ENCODE measurements at regions not wholly inside any gene's neighbourhood (a gene's known extent, or its start where the extent isn't known, plus 50 kb on each side); places are given as distances from the start of the nearest gene placed in this dataset.
"Not testable (repeated sequence)": the region's sequence is repeated elsewhere in the genome, so short reads cannot be mapped to it uniquely, and the experiment has no call there.

GRCh38 chr4:81337211-81337610 is 122.2 kb upstream of the PRKG2 start:
- no peaks in the 10 kb centered on the region for H3K9me3 ChIP-seq (ENCODE audit: control insufficient read depth in 2 of 2, insufficient read depth in 1 of 2, low read depth in 1 of 2, low read length in 1 of 2)
- H3K36me3 ChIP-seq (ENCODE audit: control insufficient read depth in 3 of 3, insufficient read depth in 2 of 3, low read depth in 1 of 3, low read length in 3 of 3): no peaks in the 10 kb centered on the region
- H3K4me3 ChIP-seq (ENCODE audit: low read depth in 1 of 3, low read length in 3 of 3): no peak overlapping the region
- FAIRE-seq (no peak), DNase-seq (no peak)
- 30 to 41% (median 33%) methylated on average over 1 of the region's 1 CpG for WGBS, 3 donors
- no peak overlapping the region for H3K27ac ChIP-seq (ENCODE audit: low read depth in 1 of 3, low read length in 2 of 3)
- H3K4me1 ChIP-seq (ENCODE audit: control insufficient read depth in 3 of 3, insufficient read depth in 2 of 3, low read depth in 1 of 3, low read length in 2 of 3): no peaks in the 10 kb centered on the region
- no peaks in the 10 kb centered on the region for H3K27me3 ChIP-seq (ENCODE audit: control insufficient read depth in 3 of 3, insufficient read depth in 3 of 3, low read length in 3 of 3)

- WGBS, 3 donors: 73 to 87% (median 83%) methylated on average over 5 of the region's 5 CpGs
- H3K27ac ChIP-seq (ENCODE audit: low read depth in 1 of 3, low read length in 2 of 3): no peak overlapping the region
- no peaks in the 10 kb centered on the region for H3K27me3 ChIP-seq (ENCODE audit: control insufficient read depth in 3 of 3, insufficient read depth in 3 of 3, low read length in 3 of 3)
- no peak for DNase-seq
- FAIRE-seq: no peak
- no peaks in the 10 kb centered on the region for H3K9me3 ChIP-seq (ENCODE audit: control insufficient read depth in 2 of 2, insufficient read depth in 1 of 2, low read depth in 1 of 2, low read length in 1 of 2)
- H3K4me3 ChIP-seq (ENCODE audit: low read depth in 1 of 3, low read length in 3 of 3): no peak overlapping the region
- no peaks in the 10 kb centered on the region for H3K4me1 ChIP-seq (ENCODE audit: control insufficient read depth in 3 of 3, insufficient read depth in 2 of 3, low read depth in 1 of 3, low read length in 2 of 3)
- H3K36me3 ChIP-seq (ENCODE audit: control insufficient read depth in 3 of 3, insufficient read depth in 2 of 3, low read depth in 1 of 3, low read length in 3 of 3): no peaks in the 10 kb centered on the region
These were observed 120.3 kb upstream of the PRKG2 start for GRCh38 chr4:81335122-81335912.

GRCh38 chr4:81330018-81330417 is 115.0 kb upstream of the PRKG2 start:
- Histone ChIP-seq H3K4me3 (ENCODE audit: low read depth in 1 of 3, low read length in 3 of 3) (no peak overlapping the region), H3K9me3 (ENCODE audit: control insufficient read depth in 2 of 2, insufficient read depth in 1 of 2, low read depth in 1 of 2, low read length in 1 of 2) (no peaks in the 10 kb centered on the region), H3K36me3 (ENCODE audit: control insufficient read depth in 3 of 3, insufficient read depth in 2 of 3, low read depth in 1 of 3, low read length in 3 of 3) (no peaks in the 10 kb centered on the region), H3K4me1 (ENCODE audit: control insufficient read depth in 3 of 3, insufficient read depth in 2 of 3, low read depth in 1 of 3, low read length in 2 of 3) (no peaks in the 10 kb centered on the region), H3K27me3 (ENCODE audit: control insufficient read depth in 3 of 3, insufficient read depth in 3 of 3, low read length in 3 of 3) (no peaks in the 10 kb centered on the region), H3K27ac (ENCODE audit: low read depth in 1 of 3, low read length in 2 of 3) (no peak overlapping the region)
- 0 to 75% (median 45%) methylated on average over 1 of the region's 1 CpG for WGBS, 3 donors
- DNase-seq (no peak), FAIRE-seq (no peak)

- DNase-seq (no peak), FAIRE-seq (no peak)
- H3K36me3 ChIP-seq (ENCODE audit: control insufficient read depth in 3 of 3, insufficient read depth in 2 of 3, low read depth in 1 of 3, low read length in 3 of 3): no peaks in the 10 kb centered on the region
- no peak overlapping the region for H3K27ac ChIP-seq (ENCODE audit: low read depth in 1 of 3, low read length in 2 of 3)
- 91 to 96% (median 94%) methylated on average over 3 of the region's 3 CpGs for WGBS, 3 donors
- H3K9me3 ChIP-seq (ENCODE audit: control insufficient read depth in 2 of 2, insufficient read depth in 1 of 2, low read depth in 1 of 2, low read length in 1 of 2): peaks cover 0 to 4% of the 10 kb centered on the region in 2 donors
- no peak overlapping the region for H3K4me3 ChIP-seq (ENCODE audit: low read depth in 1 of 3, low read length in 3 of 3)
- no peaks in the 10 kb centered on the region for H3K4me1 ChIP-seq (ENCODE audit: control insufficient read depth in 3 of 3, insufficient read depth in 2 of 3, low read depth in 1 of 3, low read length in 2 of 3)
- H3K27me3 ChIP-seq (ENCODE audit: control insufficient read depth in 3 of 3, insufficient read depth in 3 of 3, low read length in 3 of 3): no peaks in the 10 kb centered on the region
These were observed 111.6 kb upstream of the PRKG2 start for GRCh38 chr4:81326581-81326980.

- H3K27ac ChIP-seq (ENCODE audit: low read depth in 1 of 3, low read length in 2 of 3); H3K27me3 ChIP-seq (ENCODE audit: control insufficient read depth in 3 of 3, insufficient read depth in 3 of 3, low read length in 3 of 3); H3K9me3 ChIP-seq (ENCODE audit: control insufficient read depth in 2 of 2, insufficient read depth in 1 of 2, low read depth in 1 of 2, low read length in 1 of 2); H3K36me3 ChIP-seq (ENCODE audit: control insufficient read depth in 3 of 3, insufficient read depth in 2 of 3, low read depth in 1 of 3, low read length in 3 of 3); FAIRE-seq; H3K4me1 ChIP-seq (ENCODE audit: control insufficient read depth in 3 of 3, insufficient read depth in 2 of 3, low read depth in 1 of 3, low read length in 2 of 3); DNase-seq; H3K4me3 ChIP-seq (ENCODE audit: low read depth in 1 of 3, low read length in 3 of 3): not testable (repeated sequence)
- WGBS, 3 donors: 82 to 92% (median 88%) methylated on average over 3 of the region's 3 CpGs
These were observed 109.6 kb upstream of the PRKG2 start for GRCh38 chr4:81324594-81324993.

- H3K27me3 ChIP-seq (ENCODE audit: control insufficient read depth in 3 of 3, insufficient read depth in 3 of 3, low read length in 3 of 3): no peaks in the 10 kb centered on the region
- H3K4me3 ChIP-seq (ENCODE audit: low read depth in 1 of 3, low read length in 3 of 3): no peak overlapping the region
- WGBS, 3 donors: 12 to 55% (median 40%) methylated on average over 1 of the region's 1 CpG
- DNase-seq (peak; percentile 70 to 83), FAIRE-seq (no peak)
- peaks cover 0 to 30% (median 4%) of the 10 kb centered on the region in 3 donors for H3K4me1 ChIP-seq (ENCODE audit: control insufficient read depth in 3 of 3, insufficient read depth in 2 of 3, low read depth in 1 of 3, low read length in 2 of 3)
- H3K27ac ChIP-seq (ENCODE audit: low read depth in 1 of 3, low read length in 2 of 3): peak overlapping the region in 2 of 3 donors; percentile 3 to 60
- peaks cover 0 to 5% of the 10 kb centered on the region in 2 donors for H3K9me3 ChIP-seq (ENCODE audit: control insufficient read depth in 2 of 2, insufficient read depth in 1 of 2, low read depth in 1 of 2, low read length in 1 of 2)
- no peaks in the 10 kb centered on the region for H3K36me3 ChIP-seq (ENCODE audit: control insufficient read depth in 3 of 3, insufficient read depth in 2 of 3, low read depth in 1 of 3, low read length in 3 of 3)
These were observed 104.6 kb upstream of the PRKG2 start for GRCh38 chr4:81319657-81320056.

- Histone ChIP-seq H3K9me3 (ENCODE audit: control insufficient read depth in 2 of 2, insufficient read depth in 1 of 2, low read depth in 1 of 2, low read length in 1 of 2) (no peaks in the 10 kb centered on the region), H3K27me3 (ENCODE audit: control insufficient read depth in 3 of 3, insufficient read depth in 3 of 3, low read length in 3 of 3) (no peaks in the 10 kb centered on the region), H3K27ac (ENCODE audit: low read depth in 1 of 3, low read length in 2 of 3) (peak overlapping the region; percentile 47 to 89 (median 80)), H3K36me3 (ENCODE audit: control insufficient read depth in 3 of 3, insufficient read depth in 2 of 3, low read depth in 1 of 3, low read length in 3 of 3) (no peaks in the 10 kb centered on the region), H3K4me3 (ENCODE audit: low read depth in 1 of 3, low read length in 3 of 3) (no peak overlapping the region), H3K4me1 (ENCODE audit: control insufficient read depth in 3 of 3, insufficient read depth in 2 of 3, low read depth in 1 of 3, low read length in 2 of 3) (peaks cover 0 to 36% (median 4%) of the 10 kb centered on the region in 3 donors)
- FAIRE-seq: no peak
- WGBS, 3 donors: 33 to 36% (median 34%) methylated on average over 3 of the region's 3 CpGs
- peak in 1 of 2 donors; percentile 36 for DNase-seq
These were observed 100.0 kb upstream of the PRKG2 start for GRCh38 chr4:81314897-81315470.

GRCh38 chr4:81314196-81314896 is 99.3 kb upstream of the PRKG2 start:
- DNase-seq (peak; percentile 99 to 100), FAIRE-seq (peak; percentile 89)
- WGBS, 3 donors: 8 to 32% (median 15%) methylated on average over 6 of the region's 6 CpGs

More at GRCh38 chr4:81314196-81314896, 99.3 kb upstream of the PRKG2 start:
- peak overlapping the region; percentile 62 to 89 (median 80) for H3K27ac ChIP-seq (ENCODE audit: low read depth in 1 of 3, low read length in 2 of 3)
- no peak overlapping the region for H3K4me3 ChIP-seq (ENCODE audit: low read depth in 1 of 3, low read length in 3 of 3)
- H3K9me3 ChIP-seq (ENCODE audit: control insufficient read depth in 2 of 2, insufficient read depth in 1 of 2, low read depth in 1 of 2, low read length in 1 of 2): no peaks in the 10 kb centered on the region
- H3K27me3 ChIP-seq (ENCODE audit: control insufficient read depth in 3 of 3, insufficient read depth in 3 of 3, low read length in 3 of 3): no peaks in the 10 kb centered on the region
- peaks cover 0 to 29% (median 3%) of the 10 kb centered on the region in 3 donors for H3K4me1 ChIP-seq (ENCODE audit: control insufficient read depth in 3 of 3, insufficient read depth in 2 of 3, low read depth in 1 of 3, low read length in 2 of 3)
- no peaks in the 10 kb centered on the region for H3K36me3 ChIP-seq (ENCODE audit: control insufficient read depth in 3 of 3, insufficient read depth in 2 of 3, low read depth in 1 of 3, low read length in 3 of 3)

Measured in small intestine (tissue), 7 donors.